IPS DF 6.9 (cell line): ENCODE measurements at regions not wholly inside any gene's neighbourhood (a gene's known extent, or its start where the extent isn't known, plus 50 kb on each side); places are given as distances from the start of the nearest gene placed in this dataset.
A peak's percentile ranks its signal among the peaks of the same experiment; 100 is the strongest.
"Not testable (repeated sequence)": the region's sequence is repeated elsewhere in the genome, so short reads cannot be mapped to it uniquely, and the experiment has no call there.

Experiments used
- DNase-seq: peaks from one replicate; pipeline ENCODE4 v3.0.0-alpha.2; 2013; ENCODE audit warnings: low read depth, low spot score
- H3K27ac ChIP-seq: one replicate; pipeline ENCODE4 v1.5.1; 2013; ENCODE audit warnings: low read length, control low read depth
- H3K27me3 ChIP-seq: 2 replicates; pipeline ENCODE4 v1.6.1; 2013; ENCODE audit warnings: mild to moderate bottlenecking, low read length; ENCODE audit not compliant: control insufficient read depth, insufficient read depth
- H3K36me3 ChIP-seq: 2 replicates; pipeline ENCODE4 v1.6.1; 2013; ENCODE audit warnings: low read length; ENCODE audit not compliant: control insufficient read depth, insufficient read depth
- H3K4me1 ChIP-seq: 2 replicates; pipeline ENCODE4 v1.6.1; 2013; ENCODE audit warnings: low read length; ENCODE audit not compliant: control insufficient read depth, insufficient read depth
- H3K4me3 ChIP-seq: 2 replicates; pipeline ENCODE4 v1.5.1; 2013; ENCODE audit warnings: mild to moderate bottlenecking, low read length
- H3K9me3 ChIP-seq: 2 replicates; pipeline ENCODE4 v1.6.1; 2013; ENCODE audit warnings: low read length, inconsistent platforms; ENCODE audit not compliant: control insufficient read depth, insufficient read depth
- WGBS: extraction: QIAGEN DNeasy Blood & Tissue Kit; methylation state at CpG from one replicate; pipeline ENCODE4 v1.1.7; 2013; ENCODE audit warnings: mixed read lengths, missing lambda C conversion rate; ENCODE audit not compliant: insufficient read length, insufficient coverage; 5-methylcytosine and 5-hydroxymethylcytosine counted together

GRCh38 chr1:54474310-54475251 lies 68.4 kb upstream of the SSBP3 start:
- Histone ChIP-seq H3K4me3 (peak overlapping the region; percentile 34; the same call in 1 of the 2 replicates), H3K4me1 (peaks cover 16% of the 10 kb centered on the region), H3K36me3 (no peaks in the 10 kb centered on the region), H3K27me3 (no peaks in the 10 kb centered on the region), H3K27ac (no peak overlapping the region), H3K9me3 (no peaks in the 10 kb centered on the region)
- DNase-seq: no peak
- no CpG with 5 or more reads among the region's 47 CpGs for WGBS

GRCh38 chr1:54471588-54471987 lies 65.4 kb upstream of the SSBP3 start:
- no peaks in the 10 kb centered on the region for H3K27me3 ChIP-seq
- H3K4me3 ChIP-seq: no peak overlapping the region
- H3K27ac ChIP-seq: no peak overlapping the region

GRCh38 chr1:54469444-54469843 lies 63.2 kb upstream of the SSBP3 start:
- H3K27ac ChIP-seq, H3K36me3 ChIP-seq, H3K27me3 ChIP-seq, H3K9me3 ChIP-seq, DNase-seq, H3K4me1 ChIP-seq, H3K4me3 ChIP-seq: not testable (repeated sequence)
- WGBS: no CpG with 5 or more reads among the region's 2 CpGs

More at GRCh38 chr1:54471588-54471987, 65.4 kb upstream of the SSBP3 start:
- Histone ChIP-seq H3K9me3 (no peaks in the 10 kb centered on the region), H3K36me3 (no peaks in the 10 kb centered on the region), H3K4me1 (peaks cover 14% of the 10 kb centered on the region)
- no peak for DNase-seq
- no CpG with 5 or more reads among the region's 7 CpGs for WGBS

GRCh38 chr1:54468288-54469084 lies 62.3 kb upstream of the SSBP3 start:
- no CpG with 5 or more reads among the region's 5 CpGs for WGBS
- not testable (repeated sequence) for DNase-seq, H3K9me3 ChIP-seq, H3K27me3 ChIP-seq, H3K4me3 ChIP-seq, H3K27ac ChIP-seq, H3K36me3 ChIP-seq
- peaks cover 12% of the 10 kb centered on the region for H3K4me1 ChIP-seq

- Histone ChIP-seq H3K27ac (no peak overlapping the region), H3K27me3 (no peaks in the 10 kb centered on the region), H3K4me1 (peaks cover 15% of the 10 kb centered on the region), H3K9me3 (no peaks in the 10 kb centered on the region), H3K4me3 (no peak overlapping the region), H3K36me3 (no peaks in the 10 kb centered on the region)
- no peak for DNase-seq
- no CpG with 5 or more reads among the region's 5 CpGs for WGBS
These were observed 59.2 kb upstream of the SSBP3 start for GRCh38 chr1:54465351-54465811.

- H3K9me3 ChIP-seq: no peaks in the 10 kb centered on the region
- no peak overlapping the region for H3K4me3 ChIP-seq
- H3K36me3 ChIP-seq: no peaks in the 10 kb centered on the region
- peaks cover 15% of the 10 kb centered on the region for H3K4me1 ChIP-seq
- H3K27me3 ChIP-seq: no peaks in the 10 kb centered on the region
- no CpG with 5 or more reads among the region's 9 CpGs for WGBS
- no peak overlapping the region for H3K27ac ChIP-seq
- no peak for DNase-seq
These were observed 58.4 kb upstream of the SSBP3 start for GRCh38 chr1:54464477-54465146.

- DNase-seq: no peak
- H3K4me3 ChIP-seq: no peak overlapping the region
- H3K27ac ChIP-seq: no peak overlapping the region
- H3K9me3 ChIP-seq: no peaks in the 10 kb centered on the region
- no peaks in the 10 kb centered on the region for H3K27me3 ChIP-seq
- WGBS: no CpG with 5 or more reads among the region's 7 CpGs
- H3K4me1 ChIP-seq: peaks cover 16% of the 10 kb centered on the region
- no peaks in the 10 kb centered on the region for H3K36me3 ChIP-seq
These were observed 57.9 kb upstream of the SSBP3 start for GRCh38 chr1:54464031-54464476.

- H3K4me1 ChIP-seq: peaks cover 16% of the 10 kb centered on the region
- no peak overlapping the region for H3K4me3 ChIP-seq
- H3K27me3 ChIP-seq: no peaks in the 10 kb centered on the region
- no peak for DNase-seq
- no peaks in the 10 kb centered on the region for H3K9me3 ChIP-seq
- no peak overlapping the region for H3K27ac ChIP-seq
- no peaks in the 10 kb centered on the region for H3K36me3 ChIP-seq
- no CpG with 5 or more reads among the region's 10 CpGs for WGBS
These were observed 57.3 kb upstream of the SSBP3 start for GRCh38 chr1:54463259-54464030.

- Histone ChIP-seq H3K27ac (no peak overlapping the region), H3K9me3 (no peaks in the 10 kb centered on the region), H3K4me1 (peaks cover 16% of the 10 kb centered on the region), H3K36me3 (no peaks in the 10 kb centered on the region), H3K27me3 (no peaks in the 10 kb centered on the region), H3K4me3 (no peak overlapping the region)
- no CpG with 5 or more reads among the region's 13 CpGs for WGBS
- no peak for DNase-seq
These were observed 56.5 kb upstream of the SSBP3 start for GRCh38 chr1:54462597-54463258.
